ENCODE measurements at regions not wholly inside any gene's neighbourhood (a gene's known extent, or its start where the extent isn't known, plus 50 kb on each side); places are given as distances from the start of the nearest gene placed in this dataset.
"Not testable (repeated sequence)": the region's sequence is repeated elsewhere in the genome, so short reads cannot be mapped to it uniquely, and the experiment has no call there.

- no peak for TF ChIP-seq CTCF (IDR thresholded peaks at IDR 0.05; ENCODE audit: poor library complexity, severe bottlenecking)
- DNase-seq (ENCODE audit: low spot score) (no peak), ATAC-seq (ENCODE audit: low read depth) (no peak)
- H3K27ac ChIP-seq (ENCODE audit: poor library complexity, severe bottlenecking) = no peak overlapping the region
- no peaks in the 10 kb centered on the region for H3K27me3 ChIP-seq (ENCODE audit: insufficient read depth, poor library complexity, severe bottlenecking)
- no peaks in the 10 kb centered on the region for H3K4me1 ChIP-seq (ENCODE audit: insufficient read depth, poor library complexity, severe bottlenecking)
- no peaks in the 10 kb centered on the region for H3K36me3 ChIP-seq (ENCODE audit: low read depth)
- H3K4me3 ChIP-seq (ENCODE audit: severe bottlenecking) = no peak overlapping the region
- H3K9me3 ChIP-seq (ENCODE audit: severe bottlenecking) = no peaks in the 10 kb centered on the region
These were observed 61.8 kb upstream of the PITX1 start for GRCh38 chr5:135095871-135096270.

- H3K27ac ChIP-seq (ENCODE audit: poor library complexity, severe bottlenecking) = no peak overlapping the region
- no peaks in the 10 kb centered on the region for H3K27me3 ChIP-seq (ENCODE audit: insufficient read depth, poor library complexity, severe bottlenecking)
- H3K4me3 ChIP-seq (ENCODE audit: severe bottlenecking) = no peak overlapping the region
- no peak for DNase-seq (ENCODE audit: low spot score)
- no peak for ATAC-seq (ENCODE audit: low read depth)
- no peaks in the 10 kb centered on the region for H3K36me3 ChIP-seq (ENCODE audit: low read depth)
- no peaks in the 10 kb centered on the region for H3K9me3 ChIP-seq (ENCODE audit: severe bottlenecking)
- no peaks in the 10 kb centered on the region for H3K4me1 ChIP-seq (ENCODE audit: insufficient read depth, poor library complexity, severe bottlenecking)
- TF ChIP-seq CTCF (IDR thresholded peaks at IDR 0.05; ENCODE audit: poor library complexity, severe bottlenecking) = no peak
These were observed 61.2 kb upstream of the PITX1 start for GRCh38 chr5:135095052-135095715.

GRCh38 chr5:135094339-135095051, 60.5 kb upstream of the PITX1 start:
- ATAC-seq (ENCODE audit: low read depth) (peak; percentile 65), DNase-seq (ENCODE audit: low spot score) (no peak)
- H3K36me3 ChIP-seq (ENCODE audit: low read depth) = no peaks in the 10 kb centered on the region
- TF ChIP-seq CTCF (IDR thresholded peaks at IDR 0.05; ENCODE audit: poor library complexity, severe bottlenecking) = no peak
- no peaks in the 10 kb centered on the region for H3K9me3 ChIP-seq (ENCODE audit: severe bottlenecking)
- no peaks in the 10 kb centered on the region for H3K27me3 ChIP-seq (ENCODE audit: insufficient read depth, poor library complexity, severe bottlenecking)
- H3K27ac ChIP-seq (ENCODE audit: poor library complexity, severe bottlenecking) = no peak overlapping the region
- no peak overlapping the region for H3K4me3 ChIP-seq (ENCODE audit: severe bottlenecking)
- no peaks in the 10 kb centered on the region for H3K4me1 ChIP-seq (ENCODE audit: insufficient read depth, poor library complexity, severe bottlenecking)

- not testable (repeated sequence) for H3K27me3 ChIP-seq (ENCODE audit: insufficient read depth, poor library complexity, severe bottlenecking); H3K27ac ChIP-seq (ENCODE audit: poor library complexity, severe bottlenecking); DNase-seq (ENCODE audit: low spot score); H3K36me3 ChIP-seq (ENCODE audit: low read depth); H3K9me3 ChIP-seq (ENCODE audit: severe bottlenecking); H3K4me3 ChIP-seq (ENCODE audit: severe bottlenecking); ATAC-seq (ENCODE audit: low read depth); H3K4me1 ChIP-seq (ENCODE audit: insufficient read depth, poor library complexity, severe bottlenecking)
These were observed 59.5 kb upstream of the PITX1 start for GRCh38 chr5:135093483-135093882.

- Histone ChIP-seq H3K9me3 (ENCODE audit: severe bottlenecking) (no peaks in the 10 kb centered on the region), H3K4me3 (ENCODE audit: severe bottlenecking) (no peak overlapping the region), H3K27me3 (ENCODE audit: insufficient read depth, poor library complexity, severe bottlenecking) (no peaks in the 10 kb centered on the region), H3K27ac (ENCODE audit: poor library complexity, severe bottlenecking) (no peak overlapping the region), H3K4me1 (ENCODE audit: insufficient read depth, poor library complexity, severe bottlenecking) (no peaks in the 10 kb centered on the region), H3K36me3 (ENCODE audit: low read depth) (no peaks in the 10 kb centered on the region)
- no peak for DNase-seq (ENCODE audit: low spot score)
- TF ChIP-seq CTCF (IDR thresholded peaks at IDR 0.05; ENCODE audit: poor library complexity, severe bottlenecking) = no peak
- ATAC-seq (ENCODE audit: low read depth) = no peak
These were observed 58.4 kb upstream of the PITX1 start for GRCh38 chr5:135092476-135092875.

All from RWPE2 (cell line).